ENCODE measurements at regions not wholly inside any gene's neighbourhood (a gene's known extent, or its start where the extent isn't known, plus 50 kb on each side); places are given as distances from the start of the nearest gene placed in this dataset.

DNA sequence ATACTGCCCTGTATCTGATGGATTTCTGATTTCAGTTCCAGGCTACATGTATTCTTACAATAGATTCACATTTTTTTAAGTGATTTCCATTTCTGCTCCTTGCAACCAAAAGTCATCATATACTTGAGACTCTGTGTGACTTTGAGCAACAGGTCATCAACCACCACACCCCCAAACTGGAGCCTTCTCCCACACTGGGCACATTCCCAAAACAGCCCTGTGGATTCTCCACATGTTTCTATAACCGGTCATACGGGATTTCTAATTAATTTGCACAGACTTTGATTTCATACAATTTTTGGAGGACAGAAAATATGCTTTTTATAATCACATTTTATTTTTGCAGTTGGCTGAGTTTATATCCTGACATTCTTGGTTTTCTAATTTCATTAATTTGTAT lies 317.2 kb upstream of the ID4 start:
- no peak for TF ChIP-seq CTCF (IDR thresholded peaks at IDR 0.05; ENCODE audit: poor library complexity, severe bottlenecking)
- no peak for TF ChIP-seq EZH2 (IDR thresholded peaks at IDR 0.05; ENCODE audit: borderline replicate concordance, insufficient read depth, low read length, poor library complexity, severe bottlenecking)
- TF ChIP-seq, protein P1, sequence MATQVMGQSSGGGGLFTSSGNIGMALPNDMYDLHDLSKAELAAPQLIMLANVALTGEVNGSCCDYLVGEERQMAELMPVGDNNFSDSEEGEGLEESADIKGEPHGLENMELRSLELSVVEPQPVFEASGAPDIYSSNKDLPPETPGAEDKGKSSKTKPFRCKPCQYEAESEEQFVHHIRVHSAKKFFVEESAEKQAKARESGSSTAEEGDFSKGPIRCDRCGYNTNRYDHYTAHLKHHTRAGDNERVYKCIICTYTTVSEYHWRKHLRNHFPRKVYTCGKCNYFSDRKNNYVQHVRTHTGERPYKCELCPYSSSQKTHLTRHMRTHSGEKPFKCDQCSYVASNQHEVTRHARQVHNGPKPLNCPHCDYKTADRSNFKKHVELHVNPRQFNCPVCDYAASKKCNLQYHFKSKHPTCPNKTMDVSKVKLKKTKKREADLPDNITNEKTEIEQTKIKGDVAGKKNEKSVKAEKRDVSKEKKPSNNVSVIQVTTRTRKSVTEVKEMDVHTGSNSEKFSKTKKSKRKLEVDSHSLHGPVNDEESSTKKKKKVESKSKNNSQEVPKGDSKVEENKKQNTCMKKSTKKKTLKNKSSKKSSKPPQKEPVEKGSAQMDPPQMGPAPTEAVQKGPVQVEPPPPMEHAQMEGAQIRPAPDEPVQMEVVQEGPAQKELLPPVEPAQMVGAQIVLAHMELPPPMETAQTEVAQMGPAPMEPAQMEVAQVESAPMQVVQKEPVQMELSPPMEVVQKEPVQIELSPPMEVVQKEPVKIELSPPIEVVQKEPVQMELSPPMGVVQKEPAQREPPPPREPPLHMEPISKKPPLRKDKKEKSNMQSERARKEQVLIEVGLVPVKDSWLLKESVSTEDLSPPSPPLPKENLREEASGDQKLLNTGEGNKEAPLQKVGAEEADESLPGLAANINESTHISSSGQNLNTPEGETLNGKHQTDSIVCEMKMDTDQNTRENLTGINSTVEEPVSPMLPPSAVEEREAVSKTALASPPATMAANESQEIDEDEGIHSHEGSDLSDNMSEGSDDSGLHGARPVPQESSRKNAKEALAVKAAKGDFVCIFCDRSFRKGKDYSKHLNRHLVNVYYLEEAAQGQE (IDR thresholded peaks at IDR 0.05; ENCODE audit: borderline replicate concordance) = no peak
- no peak for TF ChIP-seq TAF1 (IDR thresholded peaks at IDR 0.05; ENCODE audit: low read depth)
- no peak for TF ChIP-seq EP300 (conservative IDR thresholded peaks at IDR 0.05; ENCODE audit: poor library complexity, severe bottlenecking)
- no peak for TF ChIP-seq RAD21 (conservative IDR thresholded peaks at IDR 0.05)
- no peak for TF ChIP-seq SMC3 (conservative IDR thresholded peaks at IDR 0.05; ENCODE audit: poor library complexity)
- TF ChIP-seq POLR2AphosphoS5 (IDR thresholded peaks at IDR 0.05) = no peak
